PFSK-1 (cell line): ENCODE measurements at regions not wholly inside any gene's neighbourhood (a gene's known extent, or its start where the extent isn't known, plus 50 kb on each side); places are given as distances from the start of the nearest gene placed in this dataset.

Experiments used
- FOXP2 ChIP-seq: optimal IDR thresholded peaks from 2 replicates; pipeline ENCODE3; 2011; ENCODE audit warnings: borderline replicate concordance, control low read depth, inconsistent platforms; ENCODE audit not compliant: insufficient read depth; ENCODE audit errors: extremely low read length, extremely low read depth
- POLR2AphosphoS5 ChIP-seq: IDR thresholded peaks from 2 replicates; pipeline ENCODE4 v1.6.1; 2012; ENCODE audit warnings: low read depth, mild to moderate bottlenecking, control low read depth, low read length, moderate library complexity
- SIN3A ChIP-seq: IDR thresholded peaks from 2 replicates; pipeline ENCODE4 v1.6.1; 2012; ENCODE audit warnings: mild to moderate bottlenecking, low read length, moderate library complexity, borderline replicate concordance; ENCODE audit not compliant: insufficient read depth
- TAF1 ChIP-seq: IDR thresholded peaks from 2 replicates; pipeline ENCODE4 v1.6.1; 2012; ENCODE audit warnings: low read length, control low read depth, borderline replicate concordance; ENCODE audit not compliant: insufficient read depth
- TF ChIP-seq, protein P1 (sequence below), 2 experiments: IDR thresholded peaks; 2 replicates each; pipeline versions ENCODE4 v1.6.1 to v1.8.0; 2011 to 2012; ENCODE audit warnings: low read depth in 2 of 2, low read length in 2 of 2, control low read depth in 1 of 2, inconsistent platforms in 1 of 2, mild to moderate bottlenecking in 1 of 2, moderate library complexity in 1 of 2; ENCODE audit not compliant: insufficient read depth in 1 of 2

DNA sequence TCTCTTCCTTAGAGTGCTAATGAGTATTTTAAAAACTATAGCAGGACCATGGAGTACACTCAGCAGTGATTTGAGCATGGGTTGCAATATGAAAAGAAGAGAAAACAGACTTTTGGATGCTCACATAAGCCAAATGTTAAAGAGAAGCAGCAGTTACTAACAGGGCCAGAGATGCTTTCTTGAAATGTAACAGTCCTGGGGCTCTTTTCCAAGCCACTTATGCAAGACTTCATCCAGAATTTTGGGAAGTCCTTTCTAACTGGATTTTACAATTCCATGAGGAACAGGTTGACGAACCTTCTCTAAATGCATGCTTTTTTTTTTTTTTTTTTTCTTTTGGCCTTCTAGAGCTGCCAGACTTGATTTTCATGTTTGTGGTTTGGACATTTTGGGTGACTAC, 282.0 kb downstream of the SEC23IP start:
- TF ChIP-seq FOXP2 = no peak

- TF ChIP-seq SIN3A = no peak
- TF ChIP-seq TAF1 = no peak
- TF ChIP-seq, protein P1, sequence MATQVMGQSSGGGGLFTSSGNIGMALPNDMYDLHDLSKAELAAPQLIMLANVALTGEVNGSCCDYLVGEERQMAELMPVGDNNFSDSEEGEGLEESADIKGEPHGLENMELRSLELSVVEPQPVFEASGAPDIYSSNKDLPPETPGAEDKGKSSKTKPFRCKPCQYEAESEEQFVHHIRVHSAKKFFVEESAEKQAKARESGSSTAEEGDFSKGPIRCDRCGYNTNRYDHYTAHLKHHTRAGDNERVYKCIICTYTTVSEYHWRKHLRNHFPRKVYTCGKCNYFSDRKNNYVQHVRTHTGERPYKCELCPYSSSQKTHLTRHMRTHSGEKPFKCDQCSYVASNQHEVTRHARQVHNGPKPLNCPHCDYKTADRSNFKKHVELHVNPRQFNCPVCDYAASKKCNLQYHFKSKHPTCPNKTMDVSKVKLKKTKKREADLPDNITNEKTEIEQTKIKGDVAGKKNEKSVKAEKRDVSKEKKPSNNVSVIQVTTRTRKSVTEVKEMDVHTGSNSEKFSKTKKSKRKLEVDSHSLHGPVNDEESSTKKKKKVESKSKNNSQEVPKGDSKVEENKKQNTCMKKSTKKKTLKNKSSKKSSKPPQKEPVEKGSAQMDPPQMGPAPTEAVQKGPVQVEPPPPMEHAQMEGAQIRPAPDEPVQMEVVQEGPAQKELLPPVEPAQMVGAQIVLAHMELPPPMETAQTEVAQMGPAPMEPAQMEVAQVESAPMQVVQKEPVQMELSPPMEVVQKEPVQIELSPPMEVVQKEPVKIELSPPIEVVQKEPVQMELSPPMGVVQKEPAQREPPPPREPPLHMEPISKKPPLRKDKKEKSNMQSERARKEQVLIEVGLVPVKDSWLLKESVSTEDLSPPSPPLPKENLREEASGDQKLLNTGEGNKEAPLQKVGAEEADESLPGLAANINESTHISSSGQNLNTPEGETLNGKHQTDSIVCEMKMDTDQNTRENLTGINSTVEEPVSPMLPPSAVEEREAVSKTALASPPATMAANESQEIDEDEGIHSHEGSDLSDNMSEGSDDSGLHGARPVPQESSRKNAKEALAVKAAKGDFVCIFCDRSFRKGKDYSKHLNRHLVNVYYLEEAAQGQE (IDR thresholded peaks at IDR 0.05; ENCODE audit: insufficient read depth in 1 of 2, low read depth in 2 of 2, low read length in 2 of 2) = no peak
- TF ChIP-seq FOXP2 = no peak
- no peak for TF ChIP-seq POLR2AphosphoS5
Observed at GRCh38 chr10:120177330-120177729, 279.7 kb upstream of the PLPP4 start.

DNA sequence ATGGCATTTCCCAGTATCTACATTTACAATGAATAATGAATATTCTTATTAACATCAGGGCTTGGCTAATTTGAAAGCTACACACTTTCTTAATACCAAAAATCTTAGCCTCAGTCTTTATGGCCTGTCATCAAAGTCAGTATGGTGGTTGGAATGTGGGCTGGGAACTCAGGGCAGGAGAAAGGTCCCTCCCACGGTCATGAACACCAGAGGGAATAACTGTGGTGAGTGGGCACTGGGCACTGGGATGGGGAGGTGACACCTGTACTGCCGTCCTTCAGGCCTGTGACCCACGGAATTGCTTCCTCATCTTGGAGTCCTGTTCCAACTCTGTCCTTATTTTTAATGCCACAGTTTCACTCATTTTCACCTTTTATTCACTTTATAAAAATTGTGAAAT, 276.9 kb upstream of the PLPP4 start:
- TF ChIP-seq, protein P1 (IDR thresholded peaks at IDR 0.05; ENCODE audit: insufficient read depth in 1 of 2, low read depth in 2 of 2, low read length in 2 of 2) = no peak

- TF ChIP-seq POLR2AphosphoS5 (no peak), TAF1 (no peak), SIN3A (no peak), FOXP2 (no peak)
- TF ChIP-seq, protein P1 (IDR thresholded peaks at IDR 0.05; ENCODE audit: insufficient read depth in 1 of 2, low read depth in 2 of 2, low read length in 2 of 2) = no peak
Observed at GRCh38 chr10:120181154-120181553, 275.9 kb upstream of the PLPP4 start.

DNA sequence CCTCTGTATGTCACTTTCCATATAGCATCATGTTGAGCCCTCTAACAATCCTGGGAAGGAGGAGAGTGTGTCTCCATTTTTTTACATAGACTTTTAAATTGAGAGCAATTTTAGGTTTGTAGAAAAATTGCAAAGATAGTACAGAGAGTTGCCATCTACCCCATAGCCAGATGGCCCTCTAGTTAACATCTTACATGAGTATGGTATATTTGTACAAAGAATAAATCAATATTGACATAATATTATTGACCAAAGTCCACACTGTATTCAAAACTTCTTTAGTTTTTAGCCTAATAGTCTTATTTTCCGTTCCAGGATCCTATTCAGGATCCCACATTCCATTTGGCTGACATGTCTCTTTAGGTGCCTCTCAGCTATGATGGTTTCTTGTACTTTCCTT, 274.6 kb upstream of the PLPP4 start:
- TF ChIP-seq TAF1 (no peak), SIN3A (no peak), FOXP2 (no peak)
- TF ChIP-seq, protein P1 (IDR thresholded peaks at IDR 0.05; ENCODE audit: insufficient read depth in 1 of 2, low read depth in 2 of 2, low read length in 2 of 2) = no peak

GRCh38 chr10:120183546-120183945, 273.5 kb upstream of the PLPP4 start:
- no peak for TF ChIP-seq FOXP2
- TF ChIP-seq, protein P1 (IDR thresholded peaks at IDR 0.05; ENCODE audit: insufficient read depth in 1 of 2, low read depth in 2 of 2, low read length in 2 of 2) = no peak
